Effector memory CD8-positive, alpha-beta T cell (primary cell): ENCODE measurements at regions not wholly inside any gene's neighbourhood (a gene's known extent, or its start where the extent isn't known, plus 50 kb on each side); places are given as distances from the start of the nearest gene placed in this dataset.
A peak's percentile ranks its signal among the peaks of the same experiment; 100 is the strongest.
"Not testable (repeated sequence)": the region's sequence is repeated elsewhere in the genome, so short reads cannot be mapped to it uniquely, and the experiment has no call there.

ENCODE experiments used
- ATAC-seq: fragments of 150-1000 bp; cut with Tn5 transposase; replicated peaks from 2 replicates; pipeline ENCODE4 v1.10.0; 2021; ENCODE audit warnings: mild to moderate bottlenecking, moderate library complexity
- DNase-seq, 3 experiments: peaks; one replicate each; pipeline ENCODE4 v3.0.0; 2021
- H3K27ac Mint-ChIP-seq, 2 donors: one replicate each; pipeline ENCODE4 v1.8.0; 2022; ENCODE audit warnings: mild to moderate bottlenecking in 2 of 2, mixed read lengths in 2 of 2, moderate library complexity in 2 of 2
- H3K27me3 Mint-ChIP-seq, 2 donors: one replicate each; pipeline ENCODE4 v1.8.0; 2022; ENCODE audit warnings: mixed read lengths in 2 of 2
- H3K36me3 Mint-ChIP-seq: one replicate; pipeline ENCODE4 v1.8.0; 2022; ENCODE audit warnings: mild to moderate bottlenecking, moderate library complexity, mixed read lengths; ENCODE audit not compliant: insufficient read depth
- H3K4me1 Mint-ChIP-seq, 2 donors: one replicate each; pipeline ENCODE4 v1.8.0; 2022; ENCODE audit warnings: low read depth in 2 of 2, mixed read lengths in 2 of 2
- H3K4me3 Mint-ChIP-seq, 2 donors: one replicate each; pipeline ENCODE4 v1.8.0; 2022; ENCODE audit warnings: mild to moderate bottlenecking in 2 of 2, mixed read lengths in 2 of 2, moderate library complexity in 2 of 2
- H3K9me3 Mint-ChIP-seq, 2 donors: one replicate each; pipeline ENCODE4 v1.8.0; 2022; ENCODE audit warnings: mixed read lengths in 2 of 2

GRCh38 chr21:36610935-36611334 lies 88.0 kb upstream of the SIM2 start:
- DNase-seq: no peak
- Mint-ChIP-seq H3K36me3 (no peaks in the 10 kb centered on the region), H3K27me3 (peaks cover 70 to 78% of the 10 kb centered on the region in 2 donors), H3K4me1 (no peaks in the 10 kb centered on the region), H3K27ac (no peak overlapping the region), H3K9me3 (no peaks in the 10 kb centered on the region), H3K4me3 (no peak overlapping the region)
- no peak for ATAC-seq

GRCh38 chr21:36611379-36611778 lies 87.5 kb upstream of the SIM2 start:
- no peak for ATAC-seq
- H3K27me3 Mint-ChIP-seq: peaks cover 69 to 80% of the 10 kb centered on the region in 2 donors

GRCh38 chr21:36613059-36613458 lies 85.9 kb upstream of the SIM2 start:
- DNase-seq: no peak
- no peak overlapping the region for H3K27ac Mint-ChIP-seq
- H3K9me3 Mint-ChIP-seq: no peaks in the 10 kb centered on the region
- H3K4me3 Mint-ChIP-seq: no peak overlapping the region
- no peaks in the 10 kb centered on the region for H3K36me3 Mint-ChIP-seq
- H3K27me3 Mint-ChIP-seq: peaks cover 58 to 80% of the 10 kb centered on the region in 2 donors
- ATAC-seq: no peak
- H3K4me1 Mint-ChIP-seq: no peaks in the 10 kb centered on the region

More at GRCh38 chr21:36611379-36611778, 87.5 kb upstream of the SIM2 start:
- no peaks in the 10 kb centered on the region for H3K9me3 Mint-ChIP-seq
- H3K4me3 Mint-ChIP-seq: no peak overlapping the region
- DNase-seq: no peak
- H3K4me1 Mint-ChIP-seq: no peaks in the 10 kb centered on the region
- no peaks in the 10 kb centered on the region for H3K36me3 Mint-ChIP-seq
- H3K27ac Mint-ChIP-seq: no peak overlapping the region

GRCh38 chr21:36613554-36613953 lies 85.4 kb upstream of the SIM2 start:
- Mint-ChIP-seq H3K4me3 (no peak overlapping the region), H3K27me3 (peaks cover 54 to 82% of the 10 kb centered on the region in 2 donors), H3K36me3 (no peaks in the 10 kb centered on the region), H3K4me1 (no peaks in the 10 kb centered on the region), H3K9me3 (no peaks in the 10 kb centered on the region), H3K27ac (no peak overlapping the region)
- no peak for DNase-seq
- ATAC-seq: no peak

GRCh38 chr21:36615274-36615964 lies 83.5 kb upstream of the SIM2 start:
- ATAC-seq (no peak), DNase-seq (no peak)
- Mint-ChIP-seq H3K4me1 (no peaks in the 10 kb centered on the region), H3K27ac (no peak overlapping the region), H3K9me3 (peaks cover 0 to 5% of the 10 kb centered on the region in 2 donors), H3K27me3 (peaks cover 56 to 69% of the 10 kb centered on the region in 2 donors), H3K4me3 (no peak overlapping the region), H3K36me3 (no peaks in the 10 kb centered on the region)

- not testable (repeated sequence) for H3K36me3 Mint-ChIP-seq, H3K27ac Mint-ChIP-seq, ATAC-seq, DNase-seq, H3K4me3 Mint-ChIP-seq, H3K4me1 Mint-ChIP-seq, H3K9me3 Mint-ChIP-seq
- H3K27me3 Mint-ChIP-seq: peaks cover 46 to 60% of the 10 kb centered on the region in 2 donors
Observed at GRCh38 chr21:36616773-36617172, 82.1 kb upstream of the SIM2 start.

- H3K27ac Mint-ChIP-seq: peak overlapping the region in 1 of 2 donors; percentile 41
- peaks cover 0 to 13% of the 10 kb centered on the region in 2 donors for H3K9me3 Mint-ChIP-seq
- not testable (repeated sequence) for H3K36me3 Mint-ChIP-seq, DNase-seq, H3K4me3 Mint-ChIP-seq, H3K4me1 Mint-ChIP-seq, ATAC-seq
- peaks cover 22 to 28% of the 10 kb centered on the region in 2 donors for H3K27me3 Mint-ChIP-seq
Observed at GRCh38 chr21:36621794-36622193, 77.1 kb upstream of the SIM2 start.

GRCh38 chr21:36624105-36624504 lies 74.8 kb upstream of the SIM2 start:
- Mint-ChIP-seq H3K9me3 (peaks cover 0 to 12% of the 10 kb centered on the region in 2 donors), H3K4me3 (no peak overlapping the region), H3K27ac (no peak overlapping the region), H3K27me3 (peaks cover 25 to 26% of the 10 kb centered on the region in 2 donors), H3K4me1 (no peaks in the 10 kb centered on the region), H3K36me3 (peaks cover 7% of the 10 kb centered on the region)
- ATAC-seq: no peak
- no peak for DNase-seq

GRCh38 chr21:36626791-36627190 lies 72.1 kb upstream of the SIM2 start:
- no peak for ATAC-seq
- H3K4me1 Mint-ChIP-seq: peaks cover 0 to 4% of the 10 kb centered on the region in 2 donors
- no peak for DNase-seq
- H3K27ac Mint-ChIP-seq: peak overlapping the region in 1 of 2 donors; percentile 19
- H3K9me3 Mint-ChIP-seq: peaks cover 0 to 8% of the 10 kb centered on the region in 2 donors
- no peak overlapping the region for H3K4me3 Mint-ChIP-seq
- peaks cover 36 to 46% of the 10 kb centered on the region in 2 donors for H3K27me3 Mint-ChIP-seq
- peaks cover 11% of the 10 kb centered on the region for H3K36me3 Mint-ChIP-seq

GRCh38 chr21:36627242-36627641 lies 71.7 kb upstream of the SIM2 start:
- no peak for DNase-seq
- Mint-ChIP-seq H3K9me3 (peaks cover 0 to 8% of the 10 kb centered on the region in 2 donors), H3K4me1 (peaks cover 0 to 4% of the 10 kb centered on the region in 2 donors), H3K27ac (no peak overlapping the region), H3K36me3 (peaks cover 11% of the 10 kb centered on the region), H3K4me3 (no peak overlapping the region), H3K27me3 (peaks cover 36 to 46% of the 10 kb centered on the region in 2 donors)
- no peak for ATAC-seq

- Mint-ChIP-seq H3K9me3 (peaks cover 0 to 8% of the 10 kb centered on the region in 2 donors), H3K36me3 (peaks cover 11% of the 10 kb centered on the region), H3K27me3 (peaks cover 37 to 53% of the 10 kb centered on the region in 2 donors), H3K4me1 (peaks cover 0 to 4% of the 10 kb centered on the region in 2 donors), H3K4me3 (no peak overlapping the region), H3K27ac (no peak overlapping the region)
- no peak for ATAC-seq
- DNase-seq: no peak
Observed at GRCh38 chr21:36628106-36628505, 70.8 kb upstream of the SIM2 start.

GRCh38 chr21:36628761-36629460 lies 70.0 kb upstream of the SIM2 start:
- Mint-ChIP-seq H3K9me3 (peaks cover 0 to 3% of the 10 kb centered on the region in 2 donors), H3K27me3 (peaks cover 42 to 54% of the 10 kb centered on the region in 2 donors), H3K4me3 (no peak overlapping the region), H3K4me1 (peaks cover 0 to 4% of the 10 kb centered on the region in 2 donors), H3K36me3 (peaks cover 9% of the 10 kb centered on the region), H3K27ac (no peak overlapping the region)
- DNase-seq: no peak
- no peak for ATAC-seq

GRCh38 chr21:36630485-36631206 lies 68.3 kb upstream of the SIM2 start:
- no peaks in the 10 kb centered on the region for H3K9me3 Mint-ChIP-seq
- peaks cover 42 to 49% of the 10 kb centered on the region in 2 donors for H3K27me3 Mint-ChIP-seq
- ATAC-seq (no peak), DNase-seq (peak; percentile 46 to 53 (median 50))
- H3K4me1 Mint-ChIP-seq: peaks cover 0 to 4% of the 10 kb centered on the region in 2 donors
- H3K4me3 Mint-ChIP-seq: no peak overlapping the region
- no peak overlapping the region for H3K27ac Mint-ChIP-seq
- H3K36me3 Mint-ChIP-seq: peaks cover 4% of the 10 kb centered on the region
